ENCODE measurements at regions not wholly inside any gene's neighbourhood (a gene's known extent, or its start where the extent isn't known, plus 50 kb on each side); places are given as distances from the start of the nearest gene placed in this dataset.
"Not testable (repeated sequence)": the region's sequence is repeated elsewhere in the genome, so short reads cannot be mapped to it uniquely, and the experiment has no call there.

DNA sequence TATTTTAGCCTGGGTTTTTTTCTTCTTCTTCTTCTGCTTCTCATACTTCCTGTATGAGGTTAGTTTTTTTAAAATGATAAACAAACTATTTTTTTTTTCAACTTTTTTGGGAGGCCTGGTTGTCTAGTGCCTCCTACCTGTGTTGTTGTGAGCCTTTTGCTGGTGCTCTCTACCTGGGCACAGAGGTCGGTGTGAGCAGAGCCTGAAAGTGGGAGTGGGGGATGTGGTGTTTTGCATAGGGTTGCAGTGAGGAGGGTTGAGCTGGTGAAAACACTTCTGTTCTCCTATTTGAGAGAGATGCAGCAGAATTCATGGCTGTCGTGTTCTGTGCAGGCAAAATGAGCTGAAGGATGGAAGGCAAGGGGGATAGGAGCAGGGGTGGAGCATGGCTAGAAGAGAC lies 232.7 kb upstream of the PLGLB2 start:
- not testable (repeated sequence) for DNase-seq (ENCODE audit: low spot score)

GRCh38 chr2:87515875-87516274 lies 232.0 kb upstream of the PLGLB2 start:
- not testable (repeated sequence) for DNase-seq (ENCODE audit: low spot score)

GRCh38 chr2:87516369-87516967 lies 231.4 kb upstream of the PLGLB2 start:
- not testable (repeated sequence) for DNase-seq (ENCODE audit: low spot score)

DNA sequence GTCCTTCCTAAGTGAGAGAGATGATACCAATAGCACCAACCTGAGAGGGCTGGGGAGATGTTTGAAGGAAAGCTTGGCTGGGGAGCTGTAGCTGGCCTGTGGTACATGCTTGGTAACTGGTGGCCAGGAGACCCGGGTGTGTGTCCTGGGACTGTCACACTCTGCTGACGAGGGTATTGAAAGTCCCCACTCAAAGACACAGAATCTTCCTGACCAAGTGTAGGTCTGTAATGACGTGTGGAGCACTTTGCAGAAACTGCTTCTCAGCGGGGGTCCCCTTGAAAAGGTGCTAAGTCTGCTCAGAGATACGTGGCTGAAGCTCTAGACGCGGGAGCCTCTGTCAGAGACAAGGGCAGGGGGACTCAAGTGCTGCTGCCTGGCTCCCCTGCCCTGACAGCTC lies 230.4 kb upstream of the PLGLB2 start:
- not testable (repeated sequence) for DNase-seq (ENCODE audit: low spot score)

DNA sequence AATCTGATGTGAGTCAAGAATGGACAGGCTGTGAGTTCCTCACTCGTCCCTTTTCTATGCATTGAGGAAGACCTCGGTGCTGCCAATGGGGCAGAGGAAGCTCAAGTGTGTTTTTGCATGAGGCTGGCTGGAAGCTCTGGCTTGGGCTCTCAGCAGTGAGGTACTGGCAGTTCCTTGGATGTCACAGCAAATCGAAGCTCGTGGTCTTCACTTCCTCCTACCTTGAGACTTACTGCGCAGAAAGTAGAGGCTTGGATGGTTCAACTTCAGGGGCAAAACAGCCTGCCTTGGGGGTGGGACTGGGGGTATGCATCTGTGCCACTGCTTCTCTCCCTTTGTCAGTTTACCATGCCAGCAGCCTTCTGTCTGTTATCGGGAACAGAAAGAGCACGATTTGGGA lies 229.8 kb upstream of the PLGLB2 start:
- DNase-seq (ENCODE audit: low spot score) = not testable (repeated sequence)

- not testable (repeated sequence) for DNase-seq (ENCODE audit: low spot score)
These were observed 229.3 kb upstream of the PLGLB2 start for GRCh38 chr2:87518547-87518946.

GRCh38 chr2:87519158-87520011 lies 228.5 kb upstream of the PLGLB2 start:
- not testable (repeated sequence) for DNase-seq (ENCODE audit: low spot score)

DNA sequence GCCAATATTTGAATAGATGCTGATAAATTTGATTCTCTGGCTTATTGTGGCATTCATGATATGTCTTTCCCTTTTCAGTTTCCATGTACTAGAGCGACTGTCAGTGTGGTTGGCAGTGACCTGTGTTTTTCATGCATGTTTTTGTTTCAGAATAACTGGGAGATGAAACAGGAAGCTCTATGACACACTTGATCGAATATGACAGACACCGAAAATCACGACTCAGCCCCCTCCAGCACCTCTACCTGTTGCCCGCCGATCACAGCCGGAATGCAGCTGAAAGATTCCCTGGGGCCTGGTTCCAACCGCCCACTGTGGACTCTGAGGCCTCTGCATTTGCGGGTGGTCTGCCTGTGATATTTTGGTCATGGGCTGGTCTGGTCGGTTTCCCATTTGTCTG lies 226.8 kb upstream of the PLGLB2 start:
- DNase-seq (ENCODE audit: low spot score) = not testable (repeated sequence)

GRCh38 chr2:87521489-87521888 lies 226.4 kb upstream of the PLGLB2 start:
- not testable (repeated sequence) for DNase-seq (ENCODE audit: low spot score)

DNA sequence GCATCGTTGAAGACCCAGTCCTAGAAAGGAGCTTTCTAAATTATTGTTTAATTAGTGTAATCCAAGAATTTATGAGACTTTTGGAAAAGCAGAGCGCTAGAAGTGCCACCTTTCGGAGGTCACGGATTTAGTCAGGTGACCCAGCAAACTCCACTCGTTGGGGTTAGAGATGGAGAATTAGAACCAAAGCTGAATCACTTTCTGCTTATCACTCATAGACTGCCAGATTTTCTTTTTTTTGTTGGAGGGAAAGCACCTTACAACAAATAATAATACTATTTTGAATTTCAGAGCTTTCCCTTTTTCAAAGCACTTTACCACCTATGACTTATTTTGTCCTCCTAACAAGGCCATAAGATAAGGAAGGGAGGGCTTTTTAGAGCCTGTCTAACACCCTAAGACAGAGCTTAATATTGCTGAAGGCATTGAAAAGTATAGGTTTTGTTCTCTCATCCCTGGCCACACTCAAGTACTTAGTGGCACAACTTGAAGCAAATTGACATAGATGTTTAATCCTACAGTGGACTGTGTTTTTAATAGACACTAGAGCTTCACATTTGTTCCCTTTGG lies 223.2 kb upstream of the PLGLB2 start:
- DNase-seq (ENCODE audit: low spot score) = not testable (repeated sequence)

GRCh38 chr2:87525497-87525991 lies 222.3 kb upstream of the PLGLB2 start:
- not testable (repeated sequence) for DNase-seq (ENCODE audit: low spot score)

DNA sequence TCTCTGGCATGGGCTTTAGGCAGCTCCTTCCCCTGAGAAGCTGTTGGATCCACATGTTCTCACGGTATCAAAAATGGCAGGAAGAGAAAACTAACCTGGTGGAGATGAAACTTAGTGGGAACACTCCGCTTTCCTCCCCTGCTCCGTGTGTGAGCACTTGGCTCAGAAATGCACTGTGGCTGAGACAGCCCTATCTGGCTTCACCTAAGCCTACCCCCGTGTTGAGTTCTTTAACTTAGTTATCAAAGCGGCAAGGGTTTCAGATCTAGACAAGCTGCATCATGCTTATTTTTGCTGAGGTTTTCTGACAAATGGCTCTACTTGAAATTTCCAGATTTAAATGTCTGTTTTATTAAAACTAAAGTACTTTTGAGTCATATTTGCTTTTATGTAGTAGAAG lies 221.6 kb upstream of the PLGLB2 start:
- DNase-seq (ENCODE audit: low spot score) = not testable (repeated sequence)

- not testable (repeated sequence) for DNase-seq (ENCODE audit: low spot score)
These were observed 215.7 kb upstream of the PLGLB2 start for GRCh38 chr2:87531968-87532715.

DNA sequence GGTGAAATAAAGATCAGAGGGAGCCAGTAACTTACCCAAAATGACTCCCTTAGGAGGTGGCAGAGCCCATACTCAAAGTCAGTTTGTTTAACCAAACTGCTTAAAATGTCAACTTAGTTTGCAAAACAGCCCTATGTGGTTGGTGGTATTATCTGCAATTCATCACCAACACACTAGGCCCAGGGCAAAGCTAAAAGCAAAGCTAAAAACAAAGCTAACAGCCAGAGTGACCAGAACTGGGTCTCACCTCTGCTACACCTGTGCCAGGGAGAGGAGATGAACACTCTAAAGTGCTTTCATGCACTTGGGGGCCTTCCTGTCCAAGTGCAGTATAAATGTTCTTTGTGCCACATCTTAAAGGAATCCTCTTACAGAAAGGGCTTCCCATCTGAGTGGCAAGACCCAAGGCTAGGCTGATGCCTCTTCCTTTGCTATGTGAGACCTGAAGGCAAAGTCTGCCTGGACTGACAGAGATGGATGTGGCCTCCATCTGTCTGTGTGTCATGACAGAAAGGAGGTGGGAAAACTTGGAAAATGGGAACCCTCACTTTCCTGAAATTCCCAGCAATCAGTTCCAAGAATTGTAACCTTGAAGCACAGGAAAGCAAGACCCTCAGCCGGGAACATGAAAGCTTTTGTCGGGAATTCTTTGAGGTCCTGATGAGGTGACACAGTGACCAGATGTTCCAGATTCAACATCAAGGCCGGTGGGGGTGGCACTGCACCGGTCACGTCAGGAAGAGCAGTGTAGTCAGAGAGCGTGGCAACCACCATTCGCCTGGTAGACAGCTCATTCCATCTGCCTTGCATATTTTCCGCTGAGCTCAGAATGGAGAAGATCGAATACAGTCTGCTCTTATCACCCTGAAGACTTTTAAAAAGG lies 214.3 kb upstream of the PLGLB2 start:
- not testable (repeated sequence) for DNase-seq (ENCODE audit: low spot score)

- DNase-seq (ENCODE audit: low spot score) = not testable (repeated sequence)
These were observed 213.5 kb upstream of the PLGLB2 start for GRCh38 chr2:87534273-87534889.

GRCh38 chr2:87536427-87536826 lies 211.5 kb upstream of the PLGLB2 start:
- not testable (repeated sequence) for DNase-seq (ENCODE audit: low spot score)

GRCh38 chr2:87537251-87537671 lies 210.6 kb upstream of the PLGLB2 start:
- not testable (repeated sequence) for DNase-seq (ENCODE audit: low spot score)

DNA sequence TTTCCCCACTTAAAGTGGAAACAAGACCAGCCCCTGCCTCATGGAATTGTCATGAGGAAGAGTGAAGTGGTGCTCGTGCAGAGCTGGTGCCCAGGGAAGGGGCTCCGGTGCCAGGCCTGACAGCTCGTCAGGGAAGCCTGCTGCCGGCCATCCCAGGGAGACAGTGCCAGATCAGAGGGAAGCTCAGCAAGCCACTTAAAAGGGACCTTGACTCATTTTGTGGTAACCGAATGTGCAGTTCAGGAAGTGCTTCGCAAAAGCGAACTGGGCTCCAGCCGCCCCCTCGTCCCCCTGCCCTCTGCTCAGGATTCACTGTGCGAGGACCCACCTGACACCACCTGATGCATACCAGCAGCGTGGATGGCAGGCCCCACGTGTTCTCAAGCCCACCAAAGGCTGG lies 209.6 kb upstream of the PLGLB2 start:
- DNase-seq (ENCODE audit: low spot score) = not testable (repeated sequence)

DNA sequence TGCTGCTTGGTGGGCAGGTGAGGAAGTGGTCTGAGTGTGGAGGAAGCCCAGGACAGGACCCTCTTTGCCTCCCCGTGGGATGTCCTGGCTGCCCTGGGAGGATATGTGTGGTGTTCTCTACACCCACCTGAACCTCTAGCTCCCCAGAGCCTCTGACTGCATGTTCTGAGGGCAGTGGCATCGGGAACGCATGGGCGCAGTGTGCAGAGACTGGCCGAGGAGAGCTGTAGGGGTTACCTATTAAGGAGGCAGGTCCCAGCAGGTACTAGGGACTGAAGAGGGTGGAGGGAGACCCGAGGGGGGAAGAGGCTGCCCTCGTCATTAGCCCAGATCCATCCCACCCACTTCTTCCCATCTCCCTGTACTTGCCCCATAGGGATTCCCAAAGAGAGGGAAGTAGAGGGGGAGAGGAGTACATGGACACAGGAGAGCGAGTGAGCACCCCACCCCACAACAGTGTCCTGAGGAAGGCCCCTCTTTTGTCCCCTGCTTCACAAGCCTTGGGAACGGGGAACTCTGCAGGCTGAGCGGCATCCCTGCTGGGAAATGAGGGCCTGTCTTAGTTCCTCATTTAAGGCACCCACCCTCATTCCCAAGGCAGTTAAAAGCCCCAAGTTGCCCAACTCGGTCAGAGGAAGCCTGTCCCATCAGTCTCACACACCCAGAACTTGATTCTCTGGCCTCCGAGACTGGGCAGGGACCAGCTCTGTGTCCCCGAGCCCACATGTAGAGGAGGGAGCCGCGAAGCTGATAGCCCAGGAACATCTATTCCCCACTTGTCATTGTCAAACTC lies 208.5 kb upstream of the PLGLB2 start:
- not testable (repeated sequence) for DNase-seq (ENCODE audit: low spot score)
